GF-D8 (cell line): ENCODE measurements at regions not wholly inside any gene's neighbourhood (a gene's known extent, or its start where the extent isn't known, plus 50 kb on each side); places are given as distances from the start of the nearest gene placed in this dataset.
"Not testable (repeated sequence)": the region's sequence is repeated elsewhere in the genome, so short reads cannot be mapped to it uniquely, and the experiment has no call there.

Source experiments
- DNase-seq: peaks from one replicate; lab custom pipeline; 2025; lab: John Stamatoyannopoulos, UW

GRCh38 chr12:102344691-102345090 is 135.7 kb downstream of the IGF1 start:
- DNase-seq = no peak

- DNase-seq = no peak
Observed at GRCh38 chr12:102343361-102344121, 136.8 kb downstream of the IGF1 start.

- no peak for DNase-seq
Observed at GRCh38 chr12:102342281-102343006, 137.9 kb downstream of the IGF1 start.

GRCh38 chr12:102334765-102335164 is 137.1 kb upstream of the PMCH start:
- no peak for DNase-seq

- no peak for DNase-seq
Observed at GRCh38 chr12:102331419-102331818, 133.8 kb upstream of the PMCH start.

GRCh38 chr12:102329883-102330282 is 132.2 kb upstream of the PMCH start:
- DNase-seq = no peak

- DNase-seq = no peak
Observed at GRCh38 chr12:102326982-102327381, 129.3 kb upstream of the PMCH start.

- not testable (repeated sequence) for DNase-seq
Observed at GRCh38 chr12:102325108-102325507, 127.5 kb upstream of the PMCH start.

- DNase-seq = no peak
Observed at GRCh38 chr12:102323799-102324198, 126.2 kb upstream of the PMCH start.

- no peak for DNase-seq
Observed at GRCh38 chr12:102322254-102322653, 124.6 kb upstream of the PMCH start.

- no peak for DNase-seq
Observed at GRCh38 chr12:102321305-102322082, 123.9 kb upstream of the PMCH start.

GRCh38 chr12:102317155-102317554 is 119.5 kb upstream of the PMCH start:
- DNase-seq = no peak

GRCh38 chr12:102316723-102317122 is 119.1 kb upstream of the PMCH start:
- DNase-seq = no peak

- no peak for DNase-seq
Observed at GRCh38 chr12:102314821-102315220, 117.2 kb upstream of the PMCH start.

GRCh38 chr12:102313116-102313971 is 115.7 kb upstream of the PMCH start:
- DNase-seq = not testable (repeated sequence)

- no peak for DNase-seq
Observed at GRCh38 chr12:102305486-102305885, 107.9 kb upstream of the PMCH start.

- not testable (repeated sequence) for DNase-seq
Observed at GRCh38 chr12:102304667-102305066, 107.0 kb upstream of the PMCH start.

GRCh38 chr12:102302553-102302952 is 104.9 kb upstream of the PMCH start:
- no peak for DNase-seq

GRCh38 chr12:102301547-102301946 is 103.9 kb upstream of the PMCH start:
- DNase-seq = no peak

- DNase-seq = peak; percentile 8
Observed at GRCh38 chr12:102300824-102301461, 103.3 kb upstream of the PMCH start.

GRCh38 chr12:102299731-102300130 is 102.1 kb upstream of the PMCH start:
- no peak for DNase-seq
